A673 (cell line): ENCODE measurements at regions not wholly inside any gene's neighbourhood (a gene's known extent, or its start where the extent isn't known, plus 50 kb on each side); places are given as distances from the start of the nearest gene placed in this dataset.

Source experiments
- BruUV-seq: library from RNA; stranded (reverse); fragments of 400-500 nt; replicated peaks from 2 replicates; lab custom pipeline; 2021; lab: Mats Ljungman, UMichigan
- CTCF ChIA-PET: fragments of 300-600 bp; sonication (Branson Sonifier 250); formaldehyde crosslinking; loops from one replicate; lab custom pipeline; 2022; ENCODE audit warnings: antibody characterized with exemption; lab: Charles Lee
- POLR2A ChIA-PET: fragments of 300-600 bp; sonication (Branson Sonifier 250); formaldehyde crosslinking; loops from one replicate; lab custom pipeline; 2022; ENCODE audit warnings: antibody characterized with exemption; ENCODE audit not compliant: low non-redundant PET; lab: Charles Lee
- DNase-seq: peaks from one replicate; pipeline ENCODE4 v3.0.0-alpha.2; 2015; ENCODE audit warnings: low spot score
- H3K27ac ChIP-seq: fragments of 200-600 bp; sonication (generic); 2 replicates; pipeline ENCODE4 v1.5.1; 2016; ENCODE audit warnings: mixed run types, low read depth, mild to moderate bottlenecking, mixed read lengths, antibody characterized with exemption, low read length; ENCODE audit not compliant: poor library complexity, severe bottlenecking
- H3K27me3 ChIP-seq: fragments of 200-600 bp; sonication (generic); replicated peaks from 2 replicates; pipeline ENCODE4 v1.6.1; 2017; ENCODE audit warnings: mixed run types, low read depth, mild to moderate bottlenecking, mixed read lengths, antibody characterized with exemption, low read length; ENCODE audit not compliant: insufficient read depth, poor library complexity
- H3K36me3 ChIP-seq: fragments of 200-600 bp; sonication (generic); 2 replicates; pipeline ENCODE4 v1.6.1; 2016; ENCODE audit warnings: mixed run types, mild to moderate bottlenecking, mixed read lengths, antibody characterized with exemption, low read length; ENCODE audit not compliant: insufficient read depth, poor library complexity, severe bottlenecking
- H3K4me1 ChIP-seq: fragments of 200-600 bp; sonication (generic); 2 replicates; pipeline ENCODE4 v1.6.1; 2017; ENCODE audit warnings: mixed run types, mild to moderate bottlenecking, mixed read lengths, antibody characterized with exemption, low read length; ENCODE audit not compliant: insufficient read depth, poor library complexity, severe bottlenecking
- H3K4me3 ChIP-seq: fragments of 200-600 bp; sonication (generic); 2 replicates; pipeline ENCODE4 v1.5.1; 2016; ENCODE audit warnings: low read depth, mixed run types, mild to moderate bottlenecking, mixed read lengths, low read length; ENCODE audit not compliant: poor library complexity, severe bottlenecking
- H3K9me3 ChIP-seq: fragments of 200-600 bp; sonication (generic); 2 replicates; pipeline ENCODE4 v1.6.1; 2016; ENCODE audit warnings: mixed run types, low read depth, mild to moderate bottlenecking, mixed read lengths, antibody characterized with exemption, low read length; ENCODE audit not compliant: poor library complexity, severe bottlenecking
- EZH2 ChIP-seq: fragments of 200-600 bp; sonication (generic); IDR thresholded peaks from 2 replicates; pipeline ENCODE4 v1.6.1; 2017; ENCODE audit warnings: borderline replicate concordance, low read depth, mild to moderate bottlenecking, mixed read lengths, antibody characterized with exemption, low read length; ENCODE audit not compliant: poor library complexity, severe bottlenecking
- intact Hi-C: fragments of 100-400 bp; cut with micrococcal nuclease; formaldehyde crosslinking; loops from one replicate; pipeline ENCODE4 v1.10.0; 2022; ENCODE audit not compliant: unreplicated experiment
- TF ChIP-seq, protein P1 (sequence below): fragments of 300-800, 200-600 bp; sonication (generic); conservative IDR thresholded peaks from 2 replicates; pipeline ENCODE4 v1.5.1; 2017; ENCODE audit warnings: low read depth, mild to moderate bottlenecking, antibody characterized with exemption, low read length, moderate library complexity, mixed read lengths

DNA sequence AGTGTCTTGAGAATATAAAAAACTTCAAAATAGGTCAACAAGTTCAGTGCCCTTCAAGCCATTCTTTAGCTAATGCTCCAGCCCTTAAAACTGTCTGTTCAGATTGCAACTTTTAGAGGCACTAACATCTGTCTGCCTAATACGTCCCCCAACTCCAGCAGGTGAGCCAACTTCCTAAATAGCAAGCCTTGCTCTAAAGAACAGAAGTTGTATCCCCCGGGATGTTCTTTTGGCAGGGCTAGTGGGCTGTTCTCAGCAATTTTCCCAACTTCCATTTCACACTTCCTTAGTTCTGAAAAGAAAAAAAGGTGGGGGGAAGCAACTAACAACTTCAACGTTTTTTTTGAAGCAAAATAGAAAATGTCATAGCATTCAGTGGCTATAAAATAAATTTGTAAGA is 290.0 kb upstream of the PTCHD4 start:
- H3K27me3 ChIP-seq: no peaks in the 10 kb centered on the region
- CTCF ChIA-PET: no interaction called here
- no peak for DNase-seq
- no peak overlapping the region for H3K27ac ChIP-seq
- no peaks in the 10 kb centered on the region for H3K36me3 ChIP-seq
- no TSS peak for BruUV-seq
- TF ChIP-seq EZH2: no peak
- TF ChIP-seq, protein P1, sequence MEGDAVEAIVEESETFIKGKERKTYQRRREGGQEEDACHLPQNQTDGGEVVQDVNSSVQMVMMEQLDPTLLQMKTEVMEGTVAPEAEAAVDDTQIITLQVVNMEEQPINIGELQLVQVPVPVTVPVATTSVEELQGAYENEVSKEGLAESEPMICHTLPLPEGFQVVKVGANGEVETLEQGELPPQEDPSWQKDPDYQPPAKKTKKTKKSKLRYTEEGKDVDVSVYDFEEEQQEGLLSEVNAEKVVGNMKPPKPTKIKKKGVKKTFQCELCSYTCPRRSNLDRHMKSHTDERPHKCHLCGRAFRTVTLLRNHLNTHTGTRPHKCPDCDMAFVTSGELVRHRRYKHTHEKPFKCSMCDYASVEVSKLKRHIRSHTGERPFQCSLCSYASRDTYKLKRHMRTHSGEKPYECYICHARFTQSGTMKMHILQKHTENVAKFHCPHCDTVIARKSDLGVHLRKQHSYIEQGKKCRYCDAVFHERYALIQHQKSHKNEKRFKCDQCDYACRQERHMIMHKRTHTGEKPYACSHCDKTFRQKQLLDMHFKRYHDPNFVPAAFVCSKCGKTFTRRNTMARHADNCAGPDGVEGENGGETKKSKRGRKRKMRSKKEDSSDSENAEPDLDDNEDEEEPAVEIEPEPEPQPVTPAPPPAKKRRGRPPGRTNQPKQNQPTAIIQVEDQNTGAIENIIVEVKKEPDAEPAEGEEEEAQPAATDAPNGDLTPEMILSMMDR: no peak
- POLR2A ChIA-PET: no interaction called here
- no peaks in the 10 kb centered on the region for H3K9me3 ChIP-seq
- H3K4me3 ChIP-seq: no peak overlapping the region
- H3K4me1 ChIP-seq: no peaks in the 10 kb centered on the region
- intact Hi-C loops: no loop called here

DNA sequence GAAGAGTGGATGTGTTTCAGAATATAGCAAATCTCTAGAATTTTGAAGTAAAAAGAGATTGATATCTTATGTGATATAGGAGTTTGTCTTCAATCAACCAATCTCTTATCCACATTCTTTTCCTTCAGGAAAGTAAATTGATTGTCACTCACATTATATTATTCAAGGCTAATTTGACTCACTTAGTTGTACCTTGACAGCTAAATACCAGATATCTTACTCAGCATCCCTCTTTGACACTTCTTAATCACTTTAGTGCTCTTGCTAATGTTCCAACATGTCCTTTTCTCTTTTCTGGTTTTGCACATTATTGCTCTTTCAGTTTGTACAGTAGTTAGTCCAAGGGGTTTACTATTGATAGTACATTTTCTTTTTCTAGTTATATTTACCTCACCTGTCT is 286.9 kb upstream of the PTCHD4 start:
- ChIA-PET CTCF (no interaction called here), POLR2A (no interaction called here)
- no peaks in the 10 kb centered on the region for H3K27me3 ChIP-seq
- no peak overlapping the region for H3K27ac ChIP-seq
- no peak overlapping the region for H3K4me3 ChIP-seq
- H3K4me1 ChIP-seq: no peaks in the 10 kb centered on the region
- H3K36me3 ChIP-seq: no peaks in the 10 kb centered on the region
- no peak for TF ChIP-seq EZH2
- TF ChIP-seq, protein P1: no peak
- BruUV-seq: no TSS peak
- no peak for DNase-seq
- intact Hi-C loops: no loop called here
- H3K9me3 ChIP-seq: no peaks in the 10 kb centered on the region

DNA sequence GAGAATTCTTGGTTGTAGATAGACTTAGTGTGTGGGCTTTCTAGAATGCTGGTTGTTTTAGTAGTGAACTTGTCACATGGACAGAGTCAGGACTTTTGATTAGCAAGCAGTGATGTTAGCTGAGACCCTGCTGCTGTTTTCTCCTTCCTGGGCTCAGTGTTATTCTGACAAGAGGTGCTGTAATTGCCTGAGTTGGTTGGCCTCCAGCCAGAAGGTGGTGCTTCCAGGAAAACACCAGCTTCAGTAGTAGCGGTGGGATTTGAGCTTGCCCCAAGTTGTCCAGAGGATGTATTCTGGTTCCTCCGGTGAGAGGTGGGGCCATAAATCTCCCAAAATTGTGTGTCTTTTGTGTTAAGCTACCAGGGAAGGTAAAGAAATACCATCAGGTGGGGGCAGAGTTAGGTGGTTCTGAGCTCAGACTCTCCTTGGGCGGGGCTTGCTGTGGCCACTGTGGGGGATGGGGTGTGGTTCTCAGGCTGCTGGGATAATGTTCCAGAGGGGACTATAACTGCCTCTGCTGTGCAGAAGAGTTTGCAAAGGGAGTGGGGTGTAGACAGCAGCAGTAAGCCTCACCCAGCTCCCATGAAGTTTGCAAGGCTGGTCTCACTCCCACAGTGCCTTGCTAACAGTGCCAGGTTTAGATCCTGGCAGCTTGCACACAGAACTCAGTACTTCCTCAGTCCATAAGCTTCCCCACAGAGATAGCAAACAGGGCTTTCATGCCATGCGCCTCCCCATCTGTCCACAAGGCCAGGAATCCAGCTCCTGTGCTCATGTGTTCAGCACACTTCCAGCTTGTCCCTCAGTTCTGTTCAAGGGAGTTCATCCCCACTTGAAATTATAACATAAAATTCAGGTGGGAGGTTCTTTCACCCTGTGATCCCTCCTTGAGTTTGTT is 278.4 kb upstream of the PTCHD4 start:
- Histone ChIP-seq H3K27me3 (no peaks in the 10 kb centered on the region), H3K9me3 (no peaks in the 10 kb centered on the region), H3K4me1 (no peaks in the 10 kb centered on the region), H3K27ac (no peak overlapping the region), H3K4me3 (no peak overlapping the region), H3K36me3 (no peaks in the 10 kb centered on the region)
- no peak for DNase-seq
- BruUV-seq: no TSS peak
- POLR2A ChIA-PET: no interaction called here
- no peak for TF ChIP-seq EZH2
- TF ChIP-seq, protein P1: no peak
- intact Hi-C loops: no loop called here
- CTCF ChIA-PET: no interaction called here
